ENCODE measurements at regions not wholly inside any gene's neighbourhood (a gene's known extent, or its start where the extent isn't known, plus 50 kb on each side); places are given as distances from the start of the nearest gene placed in this dataset.

GRCh38 chr11:79959318-79959717 is 518.5 kb upstream of the TENM4 start:
- no peaks in the 10 kb centered on the region for H3K27me3 ChIP-seq (ENCODE audit: low read depth)
- DNase-seq (no peak), ATAC-seq (no peak)
- no peak overlapping the region for H3K27ac ChIP-seq
- no peak overlapping the region for H3K4me3 ChIP-seq
- no peaks in the 10 kb centered on the region for H3K4me1 ChIP-seq
- H3K36me3 ChIP-seq: no peaks in the 10 kb centered on the region
- intact Hi-C loops (cut with DNase I): no loop called here
- H3K9me3 ChIP-seq: peaks cover 16% of the 10 kb centered on the region
- TF ChIP-seq CTCF (IDR thresholded peaks at IDR 0.05): no peak

GRCh38 chr11:79957702-79958101 is 516.9 kb upstream of the TENM4 start:
- peaks cover 16% of the 10 kb centered on the region for H3K9me3 ChIP-seq
- no peak overlapping the region for H3K27ac ChIP-seq
- no peaks in the 10 kb centered on the region for H3K4me1 ChIP-seq
- no peak for ATAC-seq
- TF ChIP-seq CTCF (IDR thresholded peaks at IDR 0.05): no peak
- no peaks in the 10 kb centered on the region for H3K27me3 ChIP-seq (ENCODE audit: low read depth)
- H3K36me3 ChIP-seq: no peaks in the 10 kb centered on the region
- intact Hi-C loops (cut with DNase I): no loop called here
- DNase-seq: no peak
- no peak overlapping the region for H3K4me3 ChIP-seq

GRCh38 chr11:79956061-79956460 is 515.2 kb upstream of the TENM4 start:
- no peak for DNase-seq
- H3K9me3 ChIP-seq: peaks cover 16% of the 10 kb centered on the region
- H3K4me1 ChIP-seq: no peaks in the 10 kb centered on the region
- no peaks in the 10 kb centered on the region for H3K36me3 ChIP-seq
- no peak overlapping the region for H3K4me3 ChIP-seq
- TF ChIP-seq CTCF (IDR thresholded peaks at IDR 0.05): no peak
- intact Hi-C loops (cut with DNase I): no loop called here
- no peaks in the 10 kb centered on the region for H3K27me3 ChIP-seq (ENCODE audit: low read depth)
- no peak for ATAC-seq
- no peak overlapping the region for H3K27ac ChIP-seq

DNA sequence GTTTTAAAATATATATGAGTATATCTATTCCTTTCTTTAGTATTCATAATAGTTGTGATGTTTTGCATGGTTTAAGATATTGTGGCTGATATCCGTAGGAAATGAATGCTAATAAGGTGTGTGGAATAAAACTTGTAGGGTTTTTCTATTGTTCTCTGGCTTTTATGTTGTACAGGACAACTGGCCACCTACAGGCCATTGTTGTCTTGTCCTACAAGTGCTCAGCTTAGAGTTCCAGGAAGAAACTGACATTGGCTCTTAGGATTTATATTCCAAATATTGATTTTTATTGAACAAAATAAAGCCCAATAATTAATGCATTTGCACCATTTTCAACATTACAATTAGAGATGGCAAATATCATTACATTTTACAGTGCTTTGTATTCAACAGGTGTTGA is 512.8 kb upstream of the TENM4 start:
- H3K36me3 ChIP-seq: no peaks in the 10 kb centered on the region
- H3K27ac ChIP-seq: no peak overlapping the region
- intact Hi-C loops (cut with DNase I): no loop called here
- ATAC-seq (no peak), DNase-seq (no peak)
- H3K4me3 ChIP-seq: no peak overlapping the region
- H3K9me3 ChIP-seq: peaks cover 7% of the 10 kb centered on the region
- no peaks in the 10 kb centered on the region for H3K27me3 ChIP-seq (ENCODE audit: low read depth)
- no peaks in the 10 kb centered on the region for H3K4me1 ChIP-seq
- TF ChIP-seq CTCF (IDR thresholded peaks at IDR 0.05): no peak

- no peaks in the 10 kb centered on the region for H3K4me1 ChIP-seq
- no peak overlapping the region for H3K27ac ChIP-seq
- no peak for TF ChIP-seq CTCF (IDR thresholded peaks at IDR 0.05)
- DNase-seq (no peak), ATAC-seq (no peak)
- no peaks in the 10 kb centered on the region for H3K36me3 ChIP-seq
- intact Hi-C loops (cut with DNase I): no loop called here
- no peaks in the 10 kb centered on the region for H3K9me3 ChIP-seq
- no peaks in the 10 kb centered on the region for H3K27me3 ChIP-seq (ENCODE audit: low read depth)
- H3K4me3 ChIP-seq: no peak overlapping the region
These were observed 509.9 kb upstream of the TENM4 start for GRCh38 chr11:79950741-79951140.

GRCh38 chr11:79950172-79950571 is 509.3 kb upstream of the TENM4 start:
- ATAC-seq (no peak), DNase-seq (no peak)
- TF ChIP-seq CTCF (IDR thresholded peaks at IDR 0.05): no peak
- intact Hi-C loops (cut with DNase I): no loop called here
- Histone ChIP-seq H3K9me3 (no peaks in the 10 kb centered on the region), H3K4me1 (no peaks in the 10 kb centered on the region), H3K27me3 (ENCODE audit: low read depth) (no peaks in the 10 kb centered on the region), H3K4me3 (no peak overlapping the region), H3K36me3 (no peaks in the 10 kb centered on the region), H3K27ac (no peak overlapping the region)

Measured in lower lobe of right lung (tissue), 2 donors.